DMS53 treated with DMSO at 0.1 percent for 48 hours (cell line): ENCODE measurements at regions not wholly inside any gene's neighbourhood (a gene's known extent, or its start where the extent isn't known, plus 50 kb on each side); places are given as distances from the start of the nearest gene placed in this dataset.

Experiments used
- DNase-seq: peaks from one replicate; lab custom pipeline; 2025; ENCODE audit not compliant: unreplicated experiment; lab: John Stamatoyannopoulos, UW

GRCh38 chr10:61548364-61548763, 95.2 kb upstream of the TMEM26 start:
- DNase-seq: no peak

- DNase-seq: no peak
Measured at GRCh38 chr10:61547297-61547696, 94.1 kb upstream of the TMEM26 start.

- DNase-seq: no peak
Measured at GRCh38 chr10:61545170-61545569, 92.0 kb upstream of the TMEM26 start.

- no peak for DNase-seq
Measured at GRCh38 chr10:61543831-61544230, 90.7 kb upstream of the TMEM26 start.

- DNase-seq: no peak
Measured at GRCh38 chr10:61542596-61542995, 89.4 kb upstream of the TMEM26 start.

GRCh38 chr10:61541960-61542359, 88.8 kb upstream of the TMEM26 start:
- DNase-seq: no peak

- DNase-seq: no peak
Measured at GRCh38 chr10:61539876-61540275, 86.7 kb upstream of the TMEM26 start.

GRCh38 chr10:61529208-61529607, 76.0 kb upstream of the TMEM26 start:
- no peak for DNase-seq

GRCh38 chr10:61503051-61503450, 49.9 kb upstream of the TMEM26 start:
- no peak for DNase-seq
